ENCODE measurements at regions not wholly inside any gene's neighbourhood (a gene's known extent, or its start where the extent isn't known, plus 50 kb on each side); places are given as distances from the start of the nearest gene placed in this dataset.
A peak's percentile ranks its signal among the peaks of the same experiment; 100 is the strongest.

GRCh38 chr17:77883213-77883650, 75.3 kb upstream of the TNRC6C start:
- TF ChIP-seq EZH2 (IDR thresholded peaks at IDR 0.05; ENCODE audit: low read length, missing control alignments) (no peak), CTCF (conservative IDR thresholded peaks at IDR 0.05 in 1 of 2, IDR thresholded peaks at IDR 0.05 in 1 of 2; ENCODE audit: low read depth in 1 of 2, low read length in 2 of 2) (no peak)

GRCh38 chr17:77884019-77884418, 74.5 kb upstream of the TNRC6C start:
- H3K4me1 ChIP-seq (ENCODE audit: control insufficient read depth, extremely low read depth, insufficient read depth, low read length): no peaks in the 10 kb centered on the region
- H3K27me3 ChIP-seq (ENCODE audit: control insufficient read depth, insufficient read depth, low read length): peaks cover 7% of the 10 kb centered on the region
- H2AFZ ChIP-seq (ENCODE audit: low read length): no peak overlapping the region
- no peak for TF ChIP-seq CTCF (conservative IDR thresholded peaks at IDR 0.05 in 1 of 2, IDR thresholded peaks at IDR 0.05 in 1 of 2; ENCODE audit: low read depth in 1 of 2, low read length in 2 of 2)
- TF ChIP-seq EZH2 (IDR thresholded peaks at IDR 0.05; ENCODE audit: low read length, missing control alignments): no peak
- DNase-seq (ENCODE audit: low read depth in 2 of 2): peak in 1 of 2 donors; percentile 30
- no peak overlapping the region for H3K9ac ChIP-seq (ENCODE audit: insufficient read depth, low read length)
- no peaks in the 10 kb centered on the region for H3K79me2 ChIP-seq (ENCODE audit: control insufficient read depth, insufficient read depth, low read length)
- H3K27ac ChIP-seq (ENCODE audit: insufficient read depth, low read length): no peak overlapping the region
- H3K4me2 ChIP-seq (ENCODE audit: extremely low read depth, insufficient read depth, low read length): no peak overlapping the region
- no peaks in the 10 kb centered on the region for H3K36me3 ChIP-seq (ENCODE audit: control insufficient read depth, insufficient read depth, low read length)
- H3K4me3 ChIP-seq (replicated peaks in 1 of 4; ENCODE audit: control extremely low read depth in 1 of 4, insufficient read depth in 1 of 4, low read depth in 3 of 4, low read length in 4 of 4): no peak overlapping the region
- no peaks in the 10 kb centered on the region for H3K9me3 ChIP-seq (ENCODE audit: control insufficient read depth, insufficient read depth, low read depth, low read length)
- H4K20me1 ChIP-seq (ENCODE audit: control insufficient read depth, extremely low read depth, insufficient read depth, low read length): no peaks in the 10 kb centered on the region

More at GRCh38 chr17:77883213-77883650, 75.3 kb upstream of the TNRC6C start:
- H3K4me1 ChIP-seq (ENCODE audit: control insufficient read depth, extremely low read depth, insufficient read depth, low read length): no peaks in the 10 kb centered on the region
- no peaks in the 10 kb centered on the region for H3K36me3 ChIP-seq (ENCODE audit: control insufficient read depth, insufficient read depth, low read length)
- H3K9me3 ChIP-seq (ENCODE audit: control insufficient read depth, insufficient read depth, low read depth, low read length): no peaks in the 10 kb centered on the region
- H3K27ac ChIP-seq (ENCODE audit: insufficient read depth, low read length): no peak overlapping the region
- no peak for DNase-seq (ENCODE audit: low read depth in 2 of 2)
- H3K27me3 ChIP-seq (ENCODE audit: control insufficient read depth, insufficient read depth, low read length): peaks cover 6% of the 10 kb centered on the region
- H3K4me3 ChIP-seq (replicated peaks in 1 of 4; ENCODE audit: control extremely low read depth in 1 of 4, insufficient read depth in 1 of 4, low read depth in 3 of 4, low read length in 4 of 4): no peak overlapping the region
- H3K9ac ChIP-seq (ENCODE audit: insufficient read depth, low read length): no peak overlapping the region
- no peaks in the 10 kb centered on the region for H4K20me1 ChIP-seq (ENCODE audit: control insufficient read depth, extremely low read depth, insufficient read depth, low read length)
- no peak overlapping the region for H2AFZ ChIP-seq (ENCODE audit: low read length)
- H3K4me2 ChIP-seq (ENCODE audit: extremely low read depth, insufficient read depth, low read length): no peak overlapping the region
- H3K79me2 ChIP-seq (ENCODE audit: control insufficient read depth, insufficient read depth, low read length): no peaks in the 10 kb centered on the region

GRCh38 chr17:77884967-77885641, 73.4 kb upstream of the TNRC6C start:
- H3K9ac ChIP-seq (ENCODE audit: insufficient read depth, low read length): no peak overlapping the region
- no peak overlapping the region for H3K27ac ChIP-seq (ENCODE audit: insufficient read depth, low read length)
- H2AFZ ChIP-seq (ENCODE audit: low read length): no peak overlapping the region
- DNase-seq (ENCODE audit: low read depth in 2 of 2): no peak
- no peaks in the 10 kb centered on the region for H3K4me1 ChIP-seq (ENCODE audit: control insufficient read depth, extremely low read depth, insufficient read depth, low read length)
- H3K4me2 ChIP-seq (ENCODE audit: extremely low read depth, insufficient read depth, low read length): no peak overlapping the region
- H3K27me3 ChIP-seq (ENCODE audit: control insufficient read depth, insufficient read depth, low read length): peaks cover 11% of the 10 kb centered on the region
- no peak for TF ChIP-seq CTCF (conservative IDR thresholded peaks at IDR 0.05 in 1 of 2, IDR thresholded peaks at IDR 0.05 in 1 of 2; ENCODE audit: low read depth in 1 of 2, low read length in 2 of 2)
- no peak for TF ChIP-seq EZH2 (IDR thresholded peaks at IDR 0.05; ENCODE audit: low read length, missing control alignments)
- no peaks in the 10 kb centered on the region for H3K36me3 ChIP-seq (ENCODE audit: control insufficient read depth, insufficient read depth, low read length)
- H3K79me2 ChIP-seq (ENCODE audit: control insufficient read depth, insufficient read depth, low read length): no peaks in the 10 kb centered on the region
- H3K4me3 ChIP-seq (replicated peaks in 1 of 4; ENCODE audit: control extremely low read depth in 1 of 4, insufficient read depth in 1 of 4, low read depth in 3 of 4, low read length in 4 of 4): no peak overlapping the region
- H3K9me3 ChIP-seq (ENCODE audit: control insufficient read depth, insufficient read depth, low read depth, low read length): no peaks in the 10 kb centered on the region
- no peaks in the 10 kb centered on the region for H4K20me1 ChIP-seq (ENCODE audit: control insufficient read depth, extremely low read depth, insufficient read depth, low read length)
